ENCODE measurements at regions not wholly inside any gene's neighbourhood (a gene's known extent, or its start where the extent isn't known, plus 50 kb on each side); places are given as distances from the start of the nearest gene placed in this dataset.
"Not testable (repeated sequence)": the region's sequence is repeated elsewhere in the genome, so short reads cannot be mapped to it uniquely, and the experiment has no call there.

- H3K27ac Mint-ChIP-seq: no peak overlapping the region
- H3K27me3 Mint-ChIP-seq: no peaks in the 10 kb centered on the region
- H3K4me3 Mint-ChIP-seq: no peak overlapping the region
- POLR2A ChIA-PET: no interaction called here
- no peak for DNase-seq
- CTCF ChIA-PET: no interaction called here
- H3K9me3 Mint-ChIP-seq: peaks cover 23% of the 10 kb centered on the region
- no peaks in the 10 kb centered on the region for H3K36me3 Mint-ChIP-seq (ENCODE audit: low read depth)
- H3K4me1 Mint-ChIP-seq: no peaks in the 10 kb centered on the region
These were observed 57.8 kb upstream of the ANKRD30A start for GRCh38 chr10:37067576-37067975.

- CTCF ChIA-PET; DNase-seq; H3K27ac Mint-ChIP-seq; H3K4me3 Mint-ChIP-seq; POLR2A ChIA-PET; H3K36me3 Mint-ChIP-seq (ENCODE audit: low read depth); H3K27me3 Mint-ChIP-seq; H3K4me1 Mint-ChIP-seq: not testable (repeated sequence)
- H3K9me3 Mint-ChIP-seq: peaks cover 19% of the 10 kb centered on the region
These were observed 63.1 kb upstream of the ANKRD30A start for GRCh38 chr10:37062296-37062695.

GRCh38 chr10:37057261-37057660, 68.1 kb upstream of the ANKRD30A start:
- no peak for DNase-seq
- H3K9me3 Mint-ChIP-seq: peaks cover 21% of the 10 kb centered on the region
- H3K4me1 Mint-ChIP-seq: no peaks in the 10 kb centered on the region
- POLR2A ChIA-PET: no interaction called here
- no peaks in the 10 kb centered on the region for H3K27me3 Mint-ChIP-seq
- H3K27ac Mint-ChIP-seq: no peak overlapping the region
- H3K4me3 Mint-ChIP-seq: no peak overlapping the region
- CTCF ChIA-PET: no interaction called here
- no peaks in the 10 kb centered on the region for H3K36me3 Mint-ChIP-seq (ENCODE audit: low read depth)

GRCh38 chr10:37053476-37053875, 71.9 kb upstream of the ANKRD30A start:
- CTCF ChIA-PET: no interaction called here
- H3K9me3 Mint-ChIP-seq: peaks cover 35% of the 10 kb centered on the region

GRCh38 chr10:37049982-37050381, 75.4 kb upstream of the ANKRD30A start:
- H3K27me3 Mint-ChIP-seq; POLR2A ChIA-PET; DNase-seq; H3K27ac Mint-ChIP-seq; H3K4me3 Mint-ChIP-seq; H3K36me3 Mint-ChIP-seq (ENCODE audit: low read depth); H3K4me1 Mint-ChIP-seq; CTCF ChIA-PET: not testable (repeated sequence)
- peaks cover 34% of the 10 kb centered on the region for H3K9me3 Mint-ChIP-seq

More at GRCh38 chr10:37053476-37053875, 71.9 kb upstream of the ANKRD30A start:
- POLR2A ChIA-PET: no interaction called here
- no peak for DNase-seq
- H3K27me3 Mint-ChIP-seq: no peaks in the 10 kb centered on the region
- H3K4me1 Mint-ChIP-seq: no peaks in the 10 kb centered on the region
- no peaks in the 10 kb centered on the region for H3K36me3 Mint-ChIP-seq (ENCODE audit: low read depth)
- no peak overlapping the region for H3K4me3 Mint-ChIP-seq
- no peak overlapping the region for H3K27ac Mint-ChIP-seq

GRCh38 chr10:37044319-37044718, 81.1 kb upstream of the ANKRD30A start:
- POLR2A ChIA-PET; CTCF ChIA-PET; H3K36me3 Mint-ChIP-seq (ENCODE audit: low read depth): not testable (repeated sequence)

GRCh38 chr10:37035853-37036252, 89.5 kb upstream of the ANKRD30A start:
- Mint-ChIP-seq H3K9me3 (peaks cover 4% of the 10 kb centered on the region), H3K27ac (no peak overlapping the region), H3K4me3 (no peak overlapping the region), H3K27me3 (no peaks in the 10 kb centered on the region), H3K4me1 (no peaks in the 10 kb centered on the region), H3K36me3 (ENCODE audit: low read depth) (no peaks in the 10 kb centered on the region)
- DNase-seq: no peak
- ChIA-PET CTCF (no interaction called here), POLR2A (no interaction called here)

More at GRCh38 chr10:37044319-37044718, 81.1 kb upstream of the ANKRD30A start:
- not testable (repeated sequence) for H3K4me3 Mint-ChIP-seq, H3K4me1 Mint-ChIP-seq, H3K27me3 Mint-ChIP-seq, H3K27ac Mint-ChIP-seq, DNase-seq
- peaks cover 13% of the 10 kb centered on the region for H3K9me3 Mint-ChIP-seq

- DNase-seq: no peak
- no peak overlapping the region for H3K4me3 Mint-ChIP-seq
- no peaks in the 10 kb centered on the region for H3K27me3 Mint-ChIP-seq
- H3K4me1 Mint-ChIP-seq: no peaks in the 10 kb centered on the region
- peaks cover 21% of the 10 kb centered on the region for H3K9me3 Mint-ChIP-seq
- ChIA-PET CTCF (no interaction called here), POLR2A (no interaction called here)
- H3K36me3 Mint-ChIP-seq (ENCODE audit: low read depth): no peaks in the 10 kb centered on the region
- H3K27ac Mint-ChIP-seq: no peak overlapping the region
These were observed 109.9 kb upstream of the ANKRD30A start for GRCh38 chr10:37015498-37015897.

GRCh38 chr10:37010741-37011140, 114.7 kb upstream of the ANKRD30A start:
- no peak overlapping the region for H3K4me3 Mint-ChIP-seq
- no peak overlapping the region for H3K27ac Mint-ChIP-seq
- no peaks in the 10 kb centered on the region for H3K4me1 Mint-ChIP-seq
- no peak for DNase-seq
- peaks cover 20% of the 10 kb centered on the region for H3K9me3 Mint-ChIP-seq
- CTCF ChIA-PET: no interaction called here
- POLR2A ChIA-PET: no interaction called here
- no peaks in the 10 kb centered on the region for H3K27me3 Mint-ChIP-seq
- H3K36me3 Mint-ChIP-seq (ENCODE audit: low read depth): no peaks in the 10 kb centered on the region

GRCh38 chr10:37008276-37008675, 117.1 kb upstream of the ANKRD30A start:
- H3K27me3 Mint-ChIP-seq; H3K4me3 Mint-ChIP-seq; H3K36me3 Mint-ChIP-seq (ENCODE audit: low read depth); H3K4me1 Mint-ChIP-seq; DNase-seq; POLR2A ChIA-PET; CTCF ChIA-PET; H3K27ac Mint-ChIP-seq: not testable (repeated sequence)
- peaks cover 12% of the 10 kb centered on the region for H3K9me3 Mint-ChIP-seq

GRCh38 chr10:37003126-37003525, 122.3 kb upstream of the ANKRD30A start:
- CTCF ChIA-PET: no interaction called here
- Mint-ChIP-seq H3K4me1 (no peaks in the 10 kb centered on the region), H3K27ac (no peak overlapping the region), H3K9me3 (peaks cover 3% of the 10 kb centered on the region), H3K36me3 (ENCODE audit: low read depth) (no peaks in the 10 kb centered on the region), H3K27me3 (no peaks in the 10 kb centered on the region), H3K4me3 (no peak overlapping the region)
- no peak for DNase-seq
- POLR2A ChIA-PET: no interaction called here

GRCh38 chr10:36995806-36996205, 129.6 kb upstream of the ANKRD30A start:
- H3K4me1 Mint-ChIP-seq; H3K27ac Mint-ChIP-seq; H3K4me3 Mint-ChIP-seq; POLR2A ChIA-PET; H3K27me3 Mint-ChIP-seq; H3K36me3 Mint-ChIP-seq (ENCODE audit: low read depth); DNase-seq; CTCF ChIA-PET: not testable (repeated sequence)
- peaks cover 15% of the 10 kb centered on the region for H3K9me3 Mint-ChIP-seq

- no peaks in the 10 kb centered on the region for H3K27me3 Mint-ChIP-seq
- no peaks in the 10 kb centered on the region for H3K36me3 Mint-ChIP-seq (ENCODE audit: low read depth)
- H3K4me1 Mint-ChIP-seq: no peaks in the 10 kb centered on the region
- H3K4me3 Mint-ChIP-seq: no peak overlapping the region
- ChIA-PET POLR2A (no interaction called here), CTCF (interaction anchor here (0.9 kb wide), 1 partner anchor 277 kb away, joined by 3 read pairs; no protein-coding TSS in a partner anchor)
- H3K9me3 Mint-ChIP-seq: peaks cover 14% of the 10 kb centered on the region
- no peak overlapping the region for H3K27ac Mint-ChIP-seq
- no peak for DNase-seq
These were observed 130.5 kb upstream of the ANKRD30A start for GRCh38 chr10:36994886-36995285.

- Mint-ChIP-seq H3K36me3 (ENCODE audit: low read depth) (no peaks in the 10 kb centered on the region), H3K9me3 (peaks cover 27% of the 10 kb centered on the region), H3K27ac (no peak overlapping the region), H3K27me3 (no peaks in the 10 kb centered on the region), H3K4me1 (no peaks in the 10 kb centered on the region), H3K4me3 (no peak overlapping the region)
- DNase-seq: no peak
- POLR2A ChIA-PET: no interaction called here
- CTCF ChIA-PET: no interaction called here
These were observed 136.2 kb upstream of the ANKRD30A start for GRCh38 chr10:36989233-36989632.

- POLR2A ChIA-PET: no interaction called here
- no peaks in the 10 kb centered on the region for H3K4me1 Mint-ChIP-seq
- H3K4me3 Mint-ChIP-seq: no peak overlapping the region
- H3K36me3 Mint-ChIP-seq (ENCODE audit: low read depth): no peaks in the 10 kb centered on the region
- peaks cover 21% of the 10 kb centered on the region for H3K9me3 Mint-ChIP-seq
- no peak for DNase-seq
- no peaks in the 10 kb centered on the region for H3K27me3 Mint-ChIP-seq
- CTCF ChIA-PET: no interaction called here
- no peak overlapping the region for H3K27ac Mint-ChIP-seq
These were observed 178.8 kb upstream of the ANKRD30A start for GRCh38 chr10:36946598-36946997.

Data from activated CD4-positive, alpha-beta T cell treated with anti-CD3 and anti-CD28 coated beads, Interleukin-2, amount 10 ng/mL, durations not matched to agents 7 days and 5 days (primary cell).